GM12892 (cell line): ENCODE measurements at regions not wholly inside any gene's neighbourhood (a gene's known extent, or its start where the extent isn't known, plus 50 kb on each side); places are given as distances from the start of the nearest gene placed in this dataset.

Source experiments
- POLR2A ChIP-seq: IDR thresholded peaks from 2 replicates; pipeline ENCODE4 v1.6.1; 2011; ENCODE audit warnings: low read depth, low read length, control low read depth
- TAF1 ChIP-seq: IDR thresholded peaks from 2 replicates; pipeline ENCODE4 v1.6.1; 2011; ENCODE audit warnings: low read depth, mild to moderate bottlenecking, control low read depth, low read length, borderline replicate concordance

- TF ChIP-seq POLR2A (no peak), TAF1 (no peak)
Measured at GRCh38 chr2:23053601-23054000, 331.4 kb upstream of the KLHL29 start.
